DOHH2 (cell line): ENCODE measurements at regions not wholly inside any gene's neighbourhood (a gene's known extent, or its start where the extent isn't known, plus 50 kb on each side); places are given as distances from the start of the nearest gene placed in this dataset.

Source experiments
- H3F3A ChIP-seq: fragments of 200-600 bp; sonication (generic), shearing (Covaris generic); 2 replicates; pipeline ENCODE4 v1.6.0; 2016; ENCODE audit warnings: antibody characterized with exemption, mild to moderate bottlenecking; ENCODE audit not compliant: control insufficient read depth, insufficient read depth
- H3K27ac ChIP-seq: fragments of 200-600 bp; sonication (generic); 2 replicates; pipeline ENCODE4 v1.5.1; 2014; ENCODE audit warnings: low read depth, mild to moderate bottlenecking, low read length, moderate library complexity
- H3K27me3 ChIP-seq: fragments of 200-600 bp; sonication (generic); 2 replicates; pipeline ENCODE4 v1.6.1; 2014; ENCODE audit warnings: mild to moderate bottlenecking, low read length, mixed read lengths; ENCODE audit not compliant: control insufficient read depth
- H3K36me3 ChIP-seq: fragments of 200-600 bp; sonication (generic); 2 replicates; pipeline ENCODE4 v1.6.1; 2014; ENCODE audit warnings: mild to moderate bottlenecking, low read length, moderate library complexity, mixed read lengths; ENCODE audit not compliant: control insufficient read depth
- H3K4me1 ChIP-seq: fragments of 200-600 bp; sonication (generic); 2 replicates; pipeline ENCODE4 v1.6.1; 2014; ENCODE audit warnings: mild to moderate bottlenecking, low read length, mixed read lengths; ENCODE audit not compliant: control insufficient read depth
- H3K4me2 ChIP-seq: fragments of 200-600 bp; sonication (generic); 2 replicates; pipeline ENCODE4 v1.6.0; 2014; ENCODE audit warnings: mild to moderate bottlenecking, low read length, moderate library complexity
- H3K4me3 ChIP-seq: fragments of 200-600 bp; sonication (generic); 2 replicates; pipeline ENCODE4 v1.5.1; 2014; ENCODE audit warnings: mild to moderate bottlenecking, low read length, mixed read lengths
- H3K79me2 ChIP-seq: fragments of 200-600 bp; sonication (generic); 2 replicates; pipeline ENCODE4 v1.6.1; 2014; ENCODE audit warnings: mild to moderate bottlenecking, low read length, mixed read lengths; ENCODE audit not compliant: control insufficient read depth
- H3K9me2 ChIP-seq: fragments of 200-600 bp; sonication (generic); replicated peaks from 2 replicates; pipeline ENCODE4 v1.6.1; 2014; ENCODE audit warnings: mild to moderate bottlenecking, low read length, mixed read lengths; ENCODE audit not compliant: control insufficient read depth
- H3K9me3 ChIP-seq: fragments of 200-600 bp; sonication (generic); 2 replicates; pipeline ENCODE4 v1.6.1; 2014; ENCODE audit warnings: antibody characterized with exemption, low read length, mixed read lengths; ENCODE audit not compliant: control insufficient read depth, insufficient read depth
- H4K20me1 ChIP-seq: fragments of 200-600 bp; sonication (generic); 2 replicates; pipeline ENCODE4 v1.6.0; 2014; ENCODE audit warnings: low read depth, mild to moderate bottlenecking, antibody characterized with exemption, low read length, moderate library complexity; ENCODE audit not compliant: control insufficient read depth, insufficient read depth
- CTCF ChIP-seq: fragments of 200-600 bp; sonication (generic); IDR thresholded peaks from one replicate; pipeline ENCODE4 v1.5.1; 2014; ENCODE audit warnings: antibody characterized with exemption, mild to moderate bottlenecking, low read depth, low read length; ENCODE audit not compliant: poor library complexity, severe bottlenecking
- EZH2phosphoT487 ChIP-seq: fragments of 200-600 bp; sonication (generic); IDR thresholded peaks from 2 replicates; pipeline ENCODE4 v1.6.1; 2017; ENCODE audit warnings: borderline replicate concordance, mild to moderate bottlenecking, antibody characterized with exemption, low read length, moderate library complexity, mixed read lengths

DNA sequence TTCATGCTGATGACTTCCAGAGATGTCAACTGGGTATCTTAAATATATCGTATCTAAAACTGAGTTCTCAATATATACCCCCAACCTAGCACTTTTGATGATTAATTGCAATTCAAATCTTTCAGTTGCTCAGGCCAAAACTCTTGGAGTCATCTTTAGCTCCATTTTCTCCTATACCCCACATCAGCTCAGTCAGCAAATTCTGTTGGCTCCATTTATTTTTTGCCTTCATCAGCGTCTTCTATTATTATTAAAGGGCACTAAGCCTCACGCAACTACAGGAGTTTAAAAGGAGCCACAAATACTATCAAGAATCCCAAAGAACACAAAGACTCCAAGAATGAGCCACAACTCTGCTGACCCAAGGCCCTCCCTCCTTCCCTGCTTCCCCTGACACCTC lies 134.9 kb downstream of the KCTD12 start:
- no peak for TF ChIP-seq EZH2phosphoT487
- TF ChIP-seq CTCF, result no peak
- Histone ChIP-seq H3K27me3 (no peaks in the 10 kb centered on the region), H3K9me2 (no peaks in the 10 kb centered on the region), H3K27ac (no peak overlapping the region), H3K79me2 (no peaks in the 10 kb centered on the region), H3K9me3 (no peaks in the 10 kb centered on the region), H3K4me2 (no peak overlapping the region), H3K36me3 (no peaks in the 10 kb centered on the region), H3K4me1 (no peaks in the 10 kb centered on the region), H3K4me3 (no peak overlapping the region), H3F3A (no peaks in the 10 kb centered on the region), H4K20me1 (no peaks in the 10 kb centered on the region)

DNA sequence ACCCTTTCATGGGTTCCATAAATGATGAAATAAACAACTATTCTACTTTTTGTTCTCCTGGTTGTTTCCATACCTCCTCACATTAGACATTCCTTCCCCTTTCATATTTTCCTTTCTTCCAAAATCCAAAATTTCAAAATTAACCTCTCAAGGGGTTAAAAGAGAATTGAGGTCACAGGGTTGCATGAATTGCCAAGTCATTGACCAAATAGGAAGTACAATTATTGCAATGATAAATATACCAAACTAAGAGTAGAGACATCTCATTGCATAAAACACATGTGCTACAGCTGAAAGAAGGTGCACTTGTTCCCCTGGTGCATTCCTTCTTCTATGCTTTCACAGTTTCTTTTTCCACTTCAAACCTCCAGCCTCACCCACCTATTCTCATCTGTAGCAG lies 136.1 kb downstream of the KCTD12 start:
- no peak overlapping the region for H3K4me2 ChIP-seq
- H3K9me2 ChIP-seq, result no peaks in the 10 kb centered on the region
- H3K4me1 ChIP-seq, result peaks cover 8% of the 10 kb centered on the region
- H3K79me2 ChIP-seq, result no peaks in the 10 kb centered on the region
- TF ChIP-seq EZH2phosphoT487, result no peak
- TF ChIP-seq CTCF, result no peak
- H3K27ac ChIP-seq, result no peak overlapping the region
- H3F3A ChIP-seq, result no peaks in the 10 kb centered on the region
- no peaks in the 10 kb centered on the region for H3K9me3 ChIP-seq
- no peaks in the 10 kb centered on the region for H3K36me3 ChIP-seq
- H3K4me3 ChIP-seq, result no peak overlapping the region
- H4K20me1 ChIP-seq, result no peaks in the 10 kb centered on the region
- no peaks in the 10 kb centered on the region for H3K27me3 ChIP-seq

DNA sequence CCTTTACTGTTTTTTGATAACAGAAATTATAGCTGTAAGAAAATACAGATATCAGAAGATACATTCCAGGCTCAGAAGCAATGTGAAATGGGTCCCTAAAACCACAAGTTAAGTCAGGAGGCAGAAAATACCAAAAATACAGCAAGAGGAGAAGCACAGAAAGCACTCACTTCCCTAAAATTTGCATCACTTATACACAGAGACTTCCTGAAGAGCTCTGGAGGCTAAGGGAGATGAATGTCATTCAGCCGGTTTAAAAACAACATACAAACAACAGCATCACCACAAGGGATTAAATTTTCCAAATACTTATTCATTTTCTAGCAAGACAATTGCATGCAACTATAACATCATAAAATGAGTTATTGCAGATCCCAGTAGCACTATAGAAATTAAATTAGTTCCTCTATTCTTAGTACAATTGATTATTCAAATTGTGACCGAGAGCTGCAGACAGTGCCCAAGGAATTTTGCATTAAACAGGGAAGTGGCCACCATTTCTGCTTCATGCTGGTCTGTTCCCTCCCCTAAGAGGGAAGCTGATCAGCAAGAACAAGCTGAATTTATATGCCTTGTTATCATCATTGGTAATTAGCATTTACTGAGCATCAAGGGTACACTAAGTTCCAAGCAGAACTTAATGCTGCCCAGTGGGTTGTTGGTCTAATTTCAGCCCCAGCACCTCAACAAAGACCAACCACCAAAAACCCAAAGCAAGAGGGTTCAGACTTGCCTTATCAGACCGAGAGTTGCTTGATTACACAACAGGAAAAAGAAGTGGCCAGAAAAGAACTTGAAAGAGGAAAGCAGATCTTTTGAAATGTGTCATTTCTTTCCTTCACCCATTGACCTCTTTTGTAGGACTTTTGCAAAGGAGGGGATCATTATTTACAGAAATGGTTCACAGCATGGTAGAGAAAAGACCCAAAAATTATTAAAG lies 140.7 kb downstream of the KCTD12 start:
- H3K4me3 ChIP-seq, result 0 out of 2 replicates have a peak overlapping the region, but pooled peaks have one; percentile 2
- no peaks in the 10 kb centered on the region for H3K9me2 ChIP-seq
- no peaks in the 10 kb centered on the region for H3K9me3 ChIP-seq
- H3K4me1 ChIP-seq, result peaks cover 15% of the 10 kb centered on the region
- peak overlapping the region; percentile 16; the same call in 1 of the 2 replicates for H3K4me2 ChIP-seq
- H4K20me1 ChIP-seq, result no peaks in the 10 kb centered on the region
- no peaks in the 10 kb centered on the region for H3K79me2 ChIP-seq
- no peaks in the 10 kb centered on the region for H3F3A ChIP-seq
- TF ChIP-seq CTCF (no peak), EZH2phosphoT487 (no peak)
- no peaks in the 10 kb centered on the region for H3K36me3 ChIP-seq
- H3K27ac ChIP-seq, result no peak overlapping the region
- no peaks in the 10 kb centered on the region for H3K27me3 ChIP-seq
